Activated CD4-positive, alpha-beta memory T cell treated with anti-CD3 and anti-CD28 coated beads for 36 hours (primary cell): ENCODE measurements at regions not wholly inside any gene's neighbourhood (a gene's known extent, or its start where the extent isn't known, plus 50 kb on each side); places are given as distances from the start of the nearest gene placed in this dataset.

Source experiments
- CTCF ChIA-PET: fragments of 350-600 bp; sonication (Branson Sonifier 250); formaldehyde crosslinking; loops from one replicate; lab custom pipeline; 2021; ENCODE audit warnings: antibody characterized with exemption, inconsistent platforms; lab: Charles Lee
- POLR2A ChIA-PET: fragments of 350-600 bp; sonication (Branson Sonifier 250); formaldehyde crosslinking; loops from one replicate; lab custom pipeline; 2021; ENCODE audit warnings: antibody characterized with exemption; lab: Charles Lee
- DNase-seq: peaks from one replicate; pipeline ENCODE4 v3.0.0-alpha.2; 2020
- H3K27ac Mint-ChIP-seq: one replicate; pipeline ENCODE4 v1.8.0; 2021; ENCODE audit warnings: mixed read lengths
- H3K27me3 Mint-ChIP-seq: one replicate; pipeline ENCODE4 v1.8.0; 2021; ENCODE audit warnings: mixed read lengths
- H3K36me3 Mint-ChIP-seq: one replicate; pipeline ENCODE4 v1.8.0; 2021; ENCODE audit warnings: mixed read lengths
- H3K4me1 Mint-ChIP-seq: one replicate; pipeline ENCODE4 v1.8.0; 2021; ENCODE audit warnings: low read depth, mixed read lengths
- H3K4me3 Mint-ChIP-seq: one replicate; pipeline ENCODE4 v1.8.0; 2021; ENCODE audit warnings: mild to moderate bottlenecking, mixed read lengths
- H3K9me3 Mint-ChIP-seq: one replicate; pipeline ENCODE4 v1.8.0; 2021; ENCODE audit warnings: mixed read lengths
- intact Hi-C: fragments of 100-400 bp; cut with micrococcal nuclease; formaldehyde crosslinking; loops from one replicate; pipeline ENCODE4 v1.15.1; 2023

- H3K36me3 Mint-ChIP-seq: no peaks in the 10 kb centered on the region
- no peak overlapping the region for H3K4me3 Mint-ChIP-seq
- intact Hi-C loops: no loop called here
- no peaks in the 10 kb centered on the region for H3K27me3 Mint-ChIP-seq
- H3K9me3 Mint-ChIP-seq: no peaks in the 10 kb centered on the region
- no peak overlapping the region for H3K27ac Mint-ChIP-seq
- POLR2A ChIA-PET: no interaction called here
- DNase-seq: no peak
- CTCF ChIA-PET: no interaction called here
- no peaks in the 10 kb centered on the region for H3K4me1 Mint-ChIP-seq
These were observed 334.4 kb downstream of the CMPK2 start for GRCh38 chr2:6531304-6531703.

GRCh38 chr2:6535572-6535971, 330.1 kb downstream of the CMPK2 start:
- Mint-ChIP-seq H3K27me3 (peaks cover 2% of the 10 kb centered on the region), H3K4me1 (no peaks in the 10 kb centered on the region), H3K27ac (no peak overlapping the region), H3K9me3 (no peaks in the 10 kb centered on the region), H3K36me3 (no peaks in the 10 kb centered on the region), H3K4me3 (no peak overlapping the region)
- CTCF ChIA-PET: no interaction called here
- intact Hi-C loops: no loop called here
- POLR2A ChIA-PET: no interaction called here
- no peak for DNase-seq

GRCh38 chr2:6538607-6539006, 327.1 kb downstream of the CMPK2 start:
- Mint-ChIP-seq H3K4me3 (no peak overlapping the region), H3K27me3 (peaks cover 2% of the 10 kb centered on the region), H3K9me3 (no peaks in the 10 kb centered on the region), H3K4me1 (no peaks in the 10 kb centered on the region), H3K36me3 (no peaks in the 10 kb centered on the region), H3K27ac (no peak overlapping the region)
- intact Hi-C loops: no loop called here
- ChIA-PET POLR2A (no interaction called here), CTCF (no interaction called here)
- no peak for DNase-seq

GRCh38 chr2:6545336-6545735, 320.4 kb downstream of the CMPK2 start:
- H3K9me3 Mint-ChIP-seq: no peaks in the 10 kb centered on the region
- H3K4me3 Mint-ChIP-seq: no peak overlapping the region
- intact Hi-C loops: no loop called here
- CTCF ChIA-PET: no interaction called here
- no peaks in the 10 kb centered on the region for H3K4me1 Mint-ChIP-seq
- H3K36me3 Mint-ChIP-seq: no peaks in the 10 kb centered on the region
- no peaks in the 10 kb centered on the region for H3K27me3 Mint-ChIP-seq
- no peak for DNase-seq
- POLR2A ChIA-PET: no interaction called here
- H3K27ac Mint-ChIP-seq: no peak overlapping the region

GRCh38 chr2:6545795-6546194, 319.9 kb downstream of the CMPK2 start:
- no peak for DNase-seq
- H3K36me3 Mint-ChIP-seq: no peaks in the 10 kb centered on the region
- no peaks in the 10 kb centered on the region for H3K4me1 Mint-ChIP-seq
- H3K27me3 Mint-ChIP-seq: no peaks in the 10 kb centered on the region
- H3K9me3 Mint-ChIP-seq: peaks cover 4% of the 10 kb centered on the region
- intact Hi-C loops: no loop called here
- CTCF ChIA-PET: no interaction called here
- no peak overlapping the region for H3K4me3 Mint-ChIP-seq
- H3K27ac Mint-ChIP-seq: no peak overlapping the region
- POLR2A ChIA-PET: no interaction called here

- H3K27ac Mint-ChIP-seq: no peak overlapping the region
- H3K9me3 Mint-ChIP-seq: peaks cover 7% of the 10 kb centered on the region
- CTCF ChIA-PET: no interaction called here
- intact Hi-C loops: no loop called here
- H3K36me3 Mint-ChIP-seq: no peaks in the 10 kb centered on the region
- no peaks in the 10 kb centered on the region for H3K4me1 Mint-ChIP-seq
- DNase-seq: no peak
- no peak overlapping the region for H3K4me3 Mint-ChIP-seq
- no peaks in the 10 kb centered on the region for H3K27me3 Mint-ChIP-seq
- POLR2A ChIA-PET: no interaction called here
These were observed 311.2 kb downstream of the CMPK2 start for GRCh38 chr2:6554466-6554865.

GRCh38 chr2:6556755-6557154, 309.0 kb downstream of the CMPK2 start:
- POLR2A ChIA-PET: no interaction called here
- Mint-ChIP-seq H3K27ac (no peak overlapping the region), H3K27me3 (no peaks in the 10 kb centered on the region), H3K9me3 (no peaks in the 10 kb centered on the region), H3K4me1 (no peaks in the 10 kb centered on the region), H3K36me3 (no peaks in the 10 kb centered on the region), H3K4me3 (no peak overlapping the region)
- DNase-seq: no peak
- intact Hi-C loops: no loop called here
- CTCF ChIA-PET: no interaction called here

GRCh38 chr2:6557737-6558136, 308.0 kb downstream of the CMPK2 start:
- no peak overlapping the region for H3K27ac Mint-ChIP-seq
- DNase-seq: no peak
- ChIA-PET CTCF (no interaction called here), POLR2A (no interaction called here)
- intact Hi-C loops: no loop called here
- H3K27me3 Mint-ChIP-seq: no peaks in the 10 kb centered on the region
- H3K36me3 Mint-ChIP-seq: no peaks in the 10 kb centered on the region
- H3K9me3 Mint-ChIP-seq: no peaks in the 10 kb centered on the region
- H3K4me3 Mint-ChIP-seq: no peak overlapping the region
- H3K4me1 Mint-ChIP-seq: no peaks in the 10 kb centered on the region

- intact Hi-C loops: no loop called here
- ChIA-PET POLR2A (no interaction called here), CTCF (no interaction called here)
- no peaks in the 10 kb centered on the region for H3K36me3 Mint-ChIP-seq
- H3K4me3 Mint-ChIP-seq: no peak overlapping the region
- H3K4me1 Mint-ChIP-seq: no peaks in the 10 kb centered on the region
- H3K27ac Mint-ChIP-seq: no peak overlapping the region
- H3K27me3 Mint-ChIP-seq: no peaks in the 10 kb centered on the region
- H3K9me3 Mint-ChIP-seq: no peaks in the 10 kb centered on the region
- no peak for DNase-seq
These were observed 302.9 kb downstream of the CMPK2 start for GRCh38 chr2:6562771-6563170.

GRCh38 chr2:6564326-6564725, 301.4 kb downstream of the CMPK2 start:
- Mint-ChIP-seq H3K27ac (no peak overlapping the region), H3K4me3 (no peak overlapping the region), H3K36me3 (no peaks in the 10 kb centered on the region), H3K27me3 (no peaks in the 10 kb centered on the region), H3K9me3 (no peaks in the 10 kb centered on the region), H3K4me1 (no peaks in the 10 kb centered on the region)
- no peak for DNase-seq
- ChIA-PET CTCF (no interaction called here), POLR2A (no interaction called here)
- intact Hi-C loops: no loop called here

- DNase-seq: no peak
- POLR2A ChIA-PET: no interaction called here
- no peak overlapping the region for H3K4me3 Mint-ChIP-seq
- H3K36me3 Mint-ChIP-seq: no peaks in the 10 kb centered on the region
- CTCF ChIA-PET: no interaction called here
- no peaks in the 10 kb centered on the region for H3K9me3 Mint-ChIP-seq
- intact Hi-C loops: no loop called here
- no peak overlapping the region for H3K27ac Mint-ChIP-seq
- peaks cover 6% of the 10 kb centered on the region for H3K27me3 Mint-ChIP-seq
- no peaks in the 10 kb centered on the region for H3K4me1 Mint-ChIP-seq
These were observed 291.6 kb downstream of the CMPK2 start for GRCh38 chr2:6574121-6574520.

- Mint-ChIP-seq H3K27ac (no peak overlapping the region), H3K9me3 (no peaks in the 10 kb centered on the region), H3K4me3 (no peak overlapping the region), H3K27me3 (peaks cover 6% of the 10 kb centered on the region), H3K36me3 (no peaks in the 10 kb centered on the region), H3K4me1 (no peaks in the 10 kb centered on the region)
- no peak for DNase-seq
- POLR2A ChIA-PET: no interaction called here
- CTCF ChIA-PET: no interaction called here
- intact Hi-C loops: no loop called here
These were observed 289.4 kb downstream of the CMPK2 start for GRCh38 chr2:6576302-6576701.

- no peaks in the 10 kb centered on the region for H3K9me3 Mint-ChIP-seq
- H3K4me3 Mint-ChIP-seq: no peak overlapping the region
- H3K36me3 Mint-ChIP-seq: no peaks in the 10 kb centered on the region
- ChIA-PET POLR2A (no interaction called here), CTCF (no interaction called here)
- intact Hi-C loops: no loop called here
- no peaks in the 10 kb centered on the region for H3K4me1 Mint-ChIP-seq
- DNase-seq: no peak
- H3K27me3 Mint-ChIP-seq: peaks cover 5% of the 10 kb centered on the region
- H3K27ac Mint-ChIP-seq: no peak overlapping the region
These were observed 287.7 kb downstream of the CMPK2 start for GRCh38 chr2:6577960-6578359.

- H3K36me3 Mint-ChIP-seq: no peaks in the 10 kb centered on the region
- H3K27ac Mint-ChIP-seq: no peak overlapping the region
- H3K9me3 Mint-ChIP-seq: no peaks in the 10 kb centered on the region
- H3K4me1 Mint-ChIP-seq: no peaks in the 10 kb centered on the region
- POLR2A ChIA-PET: no interaction called here
- CTCF ChIA-PET: no interaction called here
- intact Hi-C loops: no loop called here
- DNase-seq: no peak
- no peak overlapping the region for H3K4me3 Mint-ChIP-seq
- H3K27me3 Mint-ChIP-seq: peaks cover 5% of the 10 kb centered on the region
These were observed 287.3 kb downstream of the CMPK2 start for GRCh38 chr2:6578416-6578815.
